ENCODE measurements at regions not wholly inside any gene's neighbourhood (a gene's known extent, or its start where the extent isn't known, plus 50 kb on each side); places are given as distances from the start of the nearest gene placed in this dataset.
"Not testable (repeated sequence)": the region's sequence is repeated elsewhere in the genome, so short reads cannot be mapped to it uniquely, and the experiment has no call there.

DNA sequence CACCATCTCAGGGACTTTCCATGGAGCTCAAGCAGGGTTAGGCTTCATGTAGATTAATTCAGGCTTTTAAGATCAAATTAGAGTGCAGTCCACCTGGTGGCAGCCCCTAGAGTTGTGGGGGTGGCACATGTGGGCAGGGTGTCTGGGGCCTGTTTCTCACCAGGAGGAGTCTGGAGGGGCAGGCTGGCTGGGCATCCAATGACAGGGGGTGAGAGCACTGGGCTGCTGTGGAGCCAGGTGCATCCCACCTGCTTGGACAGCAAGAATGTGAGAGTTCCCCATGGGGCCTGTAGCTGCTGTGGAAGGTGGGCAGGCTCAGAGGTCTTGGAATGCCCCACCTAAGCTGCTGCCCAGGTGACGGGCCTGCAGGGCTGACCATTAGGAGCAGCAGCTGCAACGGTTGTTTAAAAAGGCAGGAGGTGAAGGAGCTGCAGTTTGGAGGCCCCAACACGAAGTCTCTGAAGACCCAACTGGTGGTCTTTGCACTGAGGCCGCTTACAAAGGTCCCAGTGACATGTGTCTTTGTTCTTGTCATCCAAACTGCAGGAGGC is 686.3 kb upstream of the HS6ST1 start:
- DNase-seq: no peak

GRCh38 chr2:129006135-129006886 is 687.6 kb upstream of the HS6ST1 start:
- peak; percentile 18 for DNase-seq

DNA sequence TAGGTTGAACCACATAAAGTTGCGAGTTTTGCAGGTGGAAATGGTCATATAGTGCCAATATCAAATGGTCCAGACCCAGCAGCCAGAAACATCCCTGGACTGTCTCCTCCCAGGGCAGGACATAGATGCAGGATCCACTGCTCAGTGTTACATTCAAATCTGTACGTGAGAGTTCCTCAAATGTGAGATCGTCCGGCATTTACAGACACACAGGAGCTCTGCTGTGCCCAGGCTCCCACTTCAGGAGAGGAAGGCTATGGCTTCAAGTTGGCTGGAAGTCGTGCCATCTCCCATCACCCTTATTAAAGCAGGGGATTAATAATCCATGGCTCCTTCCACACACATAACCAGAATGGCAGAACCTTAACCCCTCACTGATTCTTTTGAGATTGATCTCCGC is 688.2 kb upstream of the HS6ST1 start:
- DNase-seq: no peak

GRCh38 chr2:129008055-129008880 is 689.6 kb upstream of the HS6ST1 start:
- no peak for DNase-seq

GRCh38 chr2:129008881-129009554 is 690.4 kb upstream of the HS6ST1 start:
- DNase-seq: no peak

DNA sequence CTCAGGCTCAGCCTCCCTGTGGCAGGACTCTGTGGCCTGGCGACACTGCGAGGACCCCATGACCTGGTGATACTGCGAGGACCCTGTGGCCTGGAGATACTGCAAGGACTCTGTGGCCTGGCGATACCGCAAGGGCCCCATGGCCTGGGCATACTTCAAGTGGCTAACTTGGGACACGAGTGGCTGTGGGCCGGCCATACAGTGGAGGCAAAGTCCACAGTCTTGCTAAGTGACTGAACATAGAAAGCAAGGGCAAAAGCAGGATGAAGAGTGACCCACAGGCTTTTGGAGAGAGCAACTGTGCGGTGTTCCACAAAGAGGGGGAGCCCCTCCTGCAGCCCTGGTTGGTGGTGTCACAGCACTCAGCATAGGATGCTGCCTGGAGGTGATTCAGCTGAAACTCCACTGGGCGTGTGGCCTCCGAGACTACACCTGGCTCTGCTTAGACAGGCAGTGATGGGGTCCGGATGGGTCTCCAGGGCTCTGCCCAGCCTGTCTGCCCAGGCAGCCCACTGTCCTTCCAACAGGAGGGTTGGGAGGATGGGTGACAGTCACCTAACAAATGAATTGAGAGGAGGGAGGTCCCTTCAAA is 691.0 kb upstream of the HS6ST1 start:
- DNase-seq: no peak

DNA sequence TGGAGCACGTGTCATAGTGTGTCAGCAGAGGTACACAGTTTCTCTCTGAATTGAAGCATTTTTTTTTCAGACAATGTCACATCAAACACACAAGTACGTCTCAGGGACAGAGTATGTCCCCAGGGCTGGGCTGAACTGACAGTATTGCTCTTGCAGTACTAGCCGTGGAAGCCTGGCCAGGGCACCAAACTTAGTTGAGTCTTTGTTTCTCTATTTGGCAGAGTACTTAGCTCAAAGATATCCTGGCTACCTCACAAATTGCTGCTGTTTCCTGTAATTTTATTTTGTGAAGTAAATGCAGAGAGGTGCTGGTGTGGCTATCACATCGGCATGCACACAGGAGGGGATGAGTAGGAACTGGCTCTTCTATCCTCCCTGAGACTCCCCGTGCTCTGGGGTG is 691.6 kb upstream of the HS6ST1 start:
- DNase-seq: no peak

GRCh38 chr2:129011466-129012061 is 692.9 kb upstream of the HS6ST1 start:
- no peak for DNase-seq

DNA sequence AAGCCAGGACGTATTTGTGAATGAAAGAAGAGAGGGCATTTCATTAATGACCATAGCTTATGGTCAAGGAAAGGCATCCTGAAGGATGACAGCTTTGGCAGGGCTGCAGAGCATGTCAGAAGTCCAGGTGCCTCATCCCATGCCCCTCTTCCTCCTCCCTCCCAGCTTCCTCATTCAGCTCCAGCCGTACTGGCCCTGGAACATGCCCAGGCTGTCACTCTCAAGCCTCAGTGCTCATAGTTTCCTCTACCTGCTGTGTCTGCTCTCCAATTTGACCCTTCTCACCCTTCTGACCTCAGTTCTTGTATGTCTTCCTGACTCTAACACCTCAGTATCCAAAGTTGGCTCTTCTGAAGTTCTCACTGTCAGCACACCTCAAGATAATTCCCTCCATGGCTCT is 695.8 kb upstream of the HS6ST1 start:
- no peak for DNase-seq

- no peak for DNase-seq
These were observed 697.0 kb upstream of the HS6ST1 start for GRCh38 chr2:129015397-129016285.

DNA sequence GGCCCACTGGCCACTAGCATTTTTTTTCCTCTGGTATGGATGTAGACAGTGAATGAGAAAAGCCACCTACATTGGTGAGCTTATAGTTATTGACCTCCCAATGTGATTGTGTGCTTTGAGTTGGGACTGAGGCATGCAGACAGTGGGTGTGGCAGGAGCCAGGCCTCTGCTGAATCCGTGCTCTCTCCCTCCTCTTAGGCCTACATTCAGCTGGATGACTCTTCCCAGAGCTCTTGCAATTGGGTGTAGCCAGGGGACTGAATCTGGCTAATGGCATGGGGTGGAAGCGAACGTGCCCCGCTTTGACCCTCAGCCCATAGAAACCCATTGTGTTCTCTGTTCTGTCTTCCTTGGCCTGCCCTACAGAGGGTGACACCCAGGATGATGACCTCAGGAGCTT is 698.3 kb upstream of the HS6ST1 start:
- DNase-seq: no peak

- DNase-seq: no peak
These were observed 706.1 kb upstream of the HS6ST1 start for GRCh38 chr2:129024796-129025195.

- DNase-seq: no peak
These were observed 717.3 kb upstream of the HS6ST1 start for GRCh38 chr2:129035992-129036391.

DNA sequence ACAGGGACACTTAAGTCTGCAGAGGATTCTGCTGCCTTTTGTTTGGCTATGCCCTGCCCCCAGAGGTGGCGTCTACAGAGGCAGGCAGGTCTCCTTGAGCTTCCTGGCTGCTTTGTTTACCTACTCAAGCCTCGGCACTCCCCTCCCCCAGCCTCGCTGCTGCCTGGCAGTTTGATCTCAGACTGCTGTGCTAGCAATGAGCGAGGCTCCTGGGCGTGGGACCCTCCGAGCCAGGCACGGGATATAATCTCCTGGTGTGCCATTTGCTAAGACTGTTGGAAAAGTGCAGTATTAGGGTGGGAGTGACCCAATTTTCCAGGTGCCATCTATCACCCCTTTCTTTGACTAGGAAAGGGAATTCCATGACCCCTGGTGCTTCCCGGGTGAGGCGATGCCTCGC is 725.0 kb upstream of the HS6ST1 start:
- DNase-seq: not testable (repeated sequence)

- DNase-seq: not testable (repeated sequence)
These were observed 727.8 kb upstream of the HS6ST1 start for GRCh38 chr2:129046475-129046874.

DNA sequence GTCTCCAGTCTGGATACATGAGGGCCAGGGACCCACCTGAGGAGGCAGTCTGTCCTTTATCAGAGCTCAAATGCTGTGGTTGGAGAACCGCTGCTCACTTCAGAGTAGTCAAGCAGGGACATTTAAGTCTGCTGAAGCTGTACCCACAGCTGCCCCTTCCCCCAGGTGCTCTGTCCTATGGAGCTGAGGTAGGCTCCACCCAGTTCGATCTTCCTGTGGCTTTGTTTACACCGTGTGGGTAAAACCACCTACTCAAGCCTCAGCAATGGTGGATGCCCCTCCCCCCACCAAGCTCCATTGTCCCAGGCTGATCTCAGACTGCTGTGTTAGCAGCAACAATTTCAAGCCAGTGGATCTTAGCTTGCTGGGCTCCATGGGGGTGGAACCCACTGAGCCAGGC is 731.4 kb upstream of the HS6ST1 start:
- no peak for DNase-seq

- no peak for DNase-seq
These were observed 736.6 kb upstream of the HS6ST1 start for GRCh38 chr2:129055242-129055641.

- no peak for DNase-seq
These were observed 737.2 kb upstream of the HS6ST1 start for GRCh38 chr2:129055824-129056223.

DNA sequence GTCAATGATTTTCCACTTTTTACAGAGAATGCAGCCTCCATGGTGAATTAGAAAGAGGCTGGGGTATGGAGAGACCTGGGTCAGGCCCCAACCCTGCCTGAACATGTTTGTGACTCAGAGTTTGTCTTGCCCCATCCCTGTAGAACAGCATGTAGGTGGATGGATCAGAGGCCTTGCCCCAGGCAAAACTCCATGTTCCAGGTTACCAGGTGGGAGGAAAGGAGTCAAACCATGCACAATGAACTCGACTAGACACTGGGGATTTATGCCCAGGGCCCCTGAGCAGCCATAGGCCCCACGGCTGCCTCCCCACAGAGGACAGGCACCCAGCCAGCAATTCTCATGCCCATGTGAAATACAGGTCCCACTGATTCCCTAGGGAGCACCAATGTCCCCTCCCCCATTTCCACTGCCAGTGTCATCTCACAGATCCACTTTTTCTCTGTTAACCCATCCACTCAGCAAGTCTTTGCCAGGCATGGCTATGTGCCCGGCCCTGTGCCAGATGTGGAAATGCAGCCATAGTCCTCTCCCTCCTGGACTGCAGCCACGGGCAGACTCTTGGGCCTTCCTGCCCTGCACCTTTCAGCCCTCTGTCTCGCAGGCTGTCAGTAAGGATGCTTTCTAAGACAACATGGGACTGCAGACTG is 737.8 kb upstream of the HS6ST1 start:
- no peak for DNase-seq

DNA sequence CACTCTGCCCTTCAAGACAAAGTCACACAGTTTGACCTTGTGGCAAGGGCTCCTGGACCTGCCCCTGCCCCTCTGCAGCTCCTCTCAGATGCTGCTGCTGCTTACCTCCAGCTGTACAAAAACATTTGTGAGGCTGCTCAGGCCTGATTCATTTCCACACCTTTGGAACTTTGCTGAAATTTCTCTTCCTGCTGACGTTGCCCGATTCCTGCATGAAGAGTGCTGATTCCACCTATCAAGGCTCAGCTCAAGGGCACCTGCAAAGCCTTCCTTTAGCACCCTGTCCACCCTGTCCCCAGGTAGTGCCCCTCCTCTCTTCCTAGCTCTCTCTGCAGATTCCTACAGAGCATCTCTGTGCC is 738.3 kb upstream of the HS6ST1 start:
- no peak for DNase-seq

GRCh38 chr2:129058981-129059380 is 740.3 kb upstream of the HS6ST1 start:
- no peak for DNase-seq

Measured in DMS79 (cell line).